Smooth muscle cell (in vitro differentiated cells): ENCODE measurements at regions not wholly inside any gene's neighbourhood (a gene's known extent, or its start where the extent isn't known, plus 50 kb on each side); places are given as distances from the start of the nearest gene placed in this dataset.

ENCODE experiments used
- DNase-seq: peaks from one replicate; lab custom pipeline; 2025; ENCODE audit not compliant: unreplicated experiment; lab: John Stamatoyannopoulos, UW
- H2AFZ ChIP-seq: fragments of 200-600 bp; sonication (generic); 2 replicates; pipeline ENCODE4 v1.6.0; 2016; ENCODE audit warnings: antibody characterized with exemption, low read depth, mild to moderate bottlenecking
- H3F3A ChIP-seq: fragments of 200-600 bp; sonication (generic); 2 replicates; pipeline ENCODE4 v1.6.0; 2017; ENCODE audit warnings: antibody characterized with exemption, low read depth
- H3K27ac ChIP-seq: fragments of 200-600 bp; sonication (generic); 2 replicates; pipeline ENCODE4 v1.5.1; 2016; ENCODE audit warnings: low read depth, mild to moderate bottlenecking
- H3K27me3 ChIP-seq: fragments of 200-600 bp; sonication (generic); 2 replicates; pipeline ENCODE4 v1.6.1; 2016; ENCODE audit warnings: low read depth, mild to moderate bottlenecking
- H3K36me3 ChIP-seq: fragments of 200-600 bp; sonication (generic); 2 replicates; pipeline ENCODE4 v1.5.1; 2016; ENCODE audit warnings: low read depth
- H3K4me1 ChIP-seq: fragments of 200-600 bp; sonication (generic); 2 replicates; pipeline ENCODE4 v1.5.1; 2016; ENCODE audit warnings: low read depth
- H3K4me2 ChIP-seq: fragments of 200-600 bp; sonication (generic); 2 replicates; pipeline ENCODE4 v1.6.0; 2016; ENCODE audit warnings: mild to moderate bottlenecking
- H3K4me3 ChIP-seq: fragments of 200-600 bp; sonication (generic); 2 replicates; pipeline ENCODE4 v1.5.1; 2016; ENCODE audit warnings: mild to moderate bottlenecking
- H3K79me2 ChIP-seq: fragments of 200-600 bp; sonication (generic); 2 replicates; pipeline ENCODE4 v1.6.0; 2016; ENCODE audit warnings: low read depth, mild to moderate bottlenecking
- H3K9ac ChIP-seq: fragments of 200-600 bp; sonication (generic); 2 replicates; pipeline ENCODE4 v1.6.0; 2016; ENCODE audit warnings: low read depth
- H3K9me3 ChIP-seq: fragments of 200-600 bp; sonication (generic); replicated peaks from 2 replicates; pipeline ENCODE4 v1.5.1; 2016; ENCODE audit warnings: low read depth
- H4K20me1 ChIP-seq: fragments of 200-600 bp; sonication (generic); 2 replicates; pipeline ENCODE4 v1.6.0; 2016; ENCODE audit warnings: low read depth
- WGBS: methylation state at CpG from one replicate; pipeline ENCODE4 v1.1.7; 2016; ENCODE audit warnings: low lambda C conversion rate; 5-methylcytosine and 5-hydroxymethylcytosine counted together
- TF ChIP-seq, protein P1 (sequence below): fragments of 200-600 bp; sonication (generic); IDR thresholded peaks from 2 replicates; pipeline ENCODE4 v1.5.1; 2017; ENCODE audit warnings: borderline replicate concordance, mild to moderate bottlenecking, antibody characterized with exemption; ENCODE audit not compliant: insufficient read depth, poor library complexity, severe bottlenecking

DNA sequence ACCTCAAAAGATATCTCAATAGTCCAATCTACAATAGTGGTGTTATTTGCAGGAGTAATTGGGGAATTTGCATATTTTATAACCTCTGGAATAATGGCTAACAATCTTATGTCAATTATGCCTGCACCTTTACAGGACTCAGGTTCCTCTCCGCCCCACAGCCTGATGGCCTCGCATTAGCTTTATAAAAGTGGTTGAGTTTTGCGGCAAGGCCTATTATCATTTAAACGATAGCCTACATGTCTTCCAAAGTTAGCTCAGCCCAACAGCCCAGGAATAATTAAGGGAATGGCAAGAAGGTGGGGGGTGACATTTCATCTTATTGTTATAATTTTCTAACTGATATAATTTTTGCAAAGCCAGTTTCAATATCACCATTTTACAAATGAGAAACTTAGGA, 97.3 kb downstream of the RTP4 start:
- no peaks in the 10 kb centered on the region for H3K4me1 ChIP-seq
- no peaks in the 10 kb centered on the region for H3F3A ChIP-seq
- 70% methylated on average over 4 of the region's 4 CpGs for WGBS
- H3K9ac ChIP-seq, result no peak overlapping the region
- H2AFZ ChIP-seq, result no peak overlapping the region
- H3K4me2 ChIP-seq, result no peak overlapping the region
- H3K4me3 ChIP-seq, result no peak overlapping the region
- no peak overlapping the region for H3K27ac ChIP-seq
- DNase-seq, result no peak
- no peaks in the 10 kb centered on the region for H3K27me3 ChIP-seq
- no peaks in the 10 kb centered on the region for H3K79me2 ChIP-seq
- no peaks in the 10 kb centered on the region for H3K9me3 ChIP-seq
- TF ChIP-seq, protein P1, sequence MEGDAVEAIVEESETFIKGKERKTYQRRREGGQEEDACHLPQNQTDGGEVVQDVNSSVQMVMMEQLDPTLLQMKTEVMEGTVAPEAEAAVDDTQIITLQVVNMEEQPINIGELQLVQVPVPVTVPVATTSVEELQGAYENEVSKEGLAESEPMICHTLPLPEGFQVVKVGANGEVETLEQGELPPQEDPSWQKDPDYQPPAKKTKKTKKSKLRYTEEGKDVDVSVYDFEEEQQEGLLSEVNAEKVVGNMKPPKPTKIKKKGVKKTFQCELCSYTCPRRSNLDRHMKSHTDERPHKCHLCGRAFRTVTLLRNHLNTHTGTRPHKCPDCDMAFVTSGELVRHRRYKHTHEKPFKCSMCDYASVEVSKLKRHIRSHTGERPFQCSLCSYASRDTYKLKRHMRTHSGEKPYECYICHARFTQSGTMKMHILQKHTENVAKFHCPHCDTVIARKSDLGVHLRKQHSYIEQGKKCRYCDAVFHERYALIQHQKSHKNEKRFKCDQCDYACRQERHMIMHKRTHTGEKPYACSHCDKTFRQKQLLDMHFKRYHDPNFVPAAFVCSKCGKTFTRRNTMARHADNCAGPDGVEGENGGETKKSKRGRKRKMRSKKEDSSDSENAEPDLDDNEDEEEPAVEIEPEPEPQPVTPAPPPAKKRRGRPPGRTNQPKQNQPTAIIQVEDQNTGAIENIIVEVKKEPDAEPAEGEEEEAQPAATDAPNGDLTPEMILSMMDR, result no peak
- no peaks in the 10 kb centered on the region for H4K20me1 ChIP-seq
- H3K36me3 ChIP-seq, result no peaks in the 10 kb centered on the region

DNA sequence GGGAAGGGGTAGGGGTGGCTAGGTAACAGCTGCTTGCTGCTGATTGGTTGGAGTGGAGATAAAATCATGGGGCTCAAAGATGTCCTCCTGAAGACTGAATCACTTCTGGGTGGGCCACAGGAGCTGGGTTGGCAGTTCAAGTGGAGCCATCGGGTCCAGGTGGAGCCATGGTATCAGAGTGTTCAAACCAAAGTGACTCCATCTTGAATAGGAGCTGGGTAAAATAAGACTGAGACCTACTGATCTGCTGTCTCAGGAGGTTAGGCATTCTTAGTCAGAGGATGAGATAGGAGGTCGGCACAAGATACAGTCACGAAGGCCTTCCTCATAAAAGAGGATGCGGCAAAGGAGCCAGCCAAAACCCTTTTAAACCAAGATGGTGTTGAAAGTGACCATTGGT, 96.5 kb downstream of the RTP4 start:
- Histone ChIP-seq H3K79me2 (no peaks in the 10 kb centered on the region), H3K9ac (no peak overlapping the region), H3K4me3 (no peak overlapping the region), H3K36me3 (no peaks in the 10 kb centered on the region), H3F3A (no peaks in the 10 kb centered on the region), H3K27me3 (no peaks in the 10 kb centered on the region), H3K9me3 (no peaks in the 10 kb centered on the region), H3K27ac (no peak overlapping the region), H2AFZ (no peak overlapping the region), H3K4me1 (no peaks in the 10 kb centered on the region), H3K4me2 (no peak overlapping the region), H4K20me1 (no peaks in the 10 kb centered on the region)
- DNase-seq, result no peak
- TF ChIP-seq, protein P1, result no peak
- WGBS, result 97% methylated on average over 4 of the region's 4 CpGs

DNA sequence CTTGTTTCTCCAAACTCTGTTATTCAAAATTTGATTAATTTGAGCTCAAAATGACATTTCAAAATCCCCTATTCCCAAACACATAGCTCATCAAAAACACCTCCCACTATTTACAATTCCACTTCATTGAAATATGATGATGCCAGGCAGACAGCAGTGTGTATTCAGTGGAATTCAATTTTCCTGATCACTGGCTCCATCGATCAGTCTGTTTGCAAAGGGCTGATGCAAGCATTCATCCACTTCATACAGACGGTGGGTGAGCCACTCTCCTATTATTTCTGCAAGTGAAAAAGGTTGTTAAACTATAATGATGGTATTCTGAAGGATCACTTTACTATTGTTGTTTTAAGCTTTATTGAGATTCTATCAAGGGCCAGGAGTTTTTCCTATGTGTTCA, 90.7 kb downstream of the RTP4 start:
- Histone ChIP-seq H2AFZ (no peak overlapping the region), H3K9ac (no peak overlapping the region), H3K79me2 (no peaks in the 10 kb centered on the region), H3K9me3 (no peaks in the 10 kb centered on the region), H3F3A (no peaks in the 10 kb centered on the region), H4K20me1 (no peaks in the 10 kb centered on the region), H3K27ac (no peak overlapping the region), H3K4me2 (no peak overlapping the region), H3K36me3 (no peaks in the 10 kb centered on the region), H3K27me3 (no peaks in the 10 kb centered on the region), H3K4me1 (no peaks in the 10 kb centered on the region), H3K4me3 (no peak overlapping the region)
- 91% methylated on average over 2 of the region's 2 CpGs for WGBS
- TF ChIP-seq, protein P1, result no peak
- DNase-seq, result no peak

DNA sequence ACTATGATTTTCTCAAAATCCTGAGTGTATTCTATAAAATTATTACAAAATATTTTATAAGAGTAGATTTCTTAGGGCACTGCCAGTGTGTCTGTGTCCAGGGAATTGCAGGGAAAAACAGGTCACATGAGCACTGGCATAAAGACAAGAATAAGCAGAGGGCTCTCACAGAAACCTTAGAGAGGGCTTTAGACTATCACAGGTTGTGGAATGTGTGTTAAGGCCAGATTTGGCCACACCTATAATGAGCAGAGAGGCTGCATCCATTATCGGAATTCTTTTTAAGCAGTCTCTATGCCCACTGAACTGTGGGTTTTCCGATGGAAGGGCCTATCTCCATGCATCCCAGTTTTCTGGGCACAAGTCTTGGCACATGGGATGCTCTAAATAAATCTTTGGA, 90.2 kb downstream of the RTP4 start:
- no peaks in the 10 kb centered on the region for H4K20me1 ChIP-seq
- H3K9me3 ChIP-seq, result no peaks in the 10 kb centered on the region
- no peak overlapping the region for H2AFZ ChIP-seq
- no peak overlapping the region for H3K9ac ChIP-seq
- 82% methylated on average over 2 of the region's 2 CpGs for WGBS
- H3K79me2 ChIP-seq, result no peaks in the 10 kb centered on the region
- no peak for DNase-seq
- H3K4me3 ChIP-seq, result no peak overlapping the region
- H3K27ac ChIP-seq, result no peak overlapping the region
- H3K36me3 ChIP-seq, result no peaks in the 10 kb centered on the region
- H3K4me1 ChIP-seq, result no peaks in the 10 kb centered on the region
- no peak overlapping the region for H3K4me2 ChIP-seq
- no peaks in the 10 kb centered on the region for H3F3A ChIP-seq
- TF ChIP-seq, protein P1, result no peak
- no peaks in the 10 kb centered on the region for H3K27me3 ChIP-seq
